ENCODE measurements at regions not wholly inside any gene's neighbourhood (a gene's known extent, or its start where the extent isn't known, plus 50 kb on each side); places are given as distances from the start of the nearest gene placed in this dataset.

GRCh38 chrX:10828640-10829039, 208.3 kb upstream of the MID1 start:
- Histone ChIP-seq H3K4me1 (peaks cover 5% of the 10 kb centered on the region), H3K27me3 (no peaks in the 10 kb centered on the region), H3K27ac (no peak overlapping the region), H3K4me3 (no peak overlapping the region), H3K9me3 (no peaks in the 10 kb centered on the region), H3K36me3 (replicated peaks in 1 of 2; ENCODE audit: insufficient read depth in 1 of 2, low read depth in 2 of 2) (no peaks in the 10 kb centered on the region)
- intact Hi-C loops (cut with DNase I) = no loop called here
- TF ChIP-seq, protein P1, sequence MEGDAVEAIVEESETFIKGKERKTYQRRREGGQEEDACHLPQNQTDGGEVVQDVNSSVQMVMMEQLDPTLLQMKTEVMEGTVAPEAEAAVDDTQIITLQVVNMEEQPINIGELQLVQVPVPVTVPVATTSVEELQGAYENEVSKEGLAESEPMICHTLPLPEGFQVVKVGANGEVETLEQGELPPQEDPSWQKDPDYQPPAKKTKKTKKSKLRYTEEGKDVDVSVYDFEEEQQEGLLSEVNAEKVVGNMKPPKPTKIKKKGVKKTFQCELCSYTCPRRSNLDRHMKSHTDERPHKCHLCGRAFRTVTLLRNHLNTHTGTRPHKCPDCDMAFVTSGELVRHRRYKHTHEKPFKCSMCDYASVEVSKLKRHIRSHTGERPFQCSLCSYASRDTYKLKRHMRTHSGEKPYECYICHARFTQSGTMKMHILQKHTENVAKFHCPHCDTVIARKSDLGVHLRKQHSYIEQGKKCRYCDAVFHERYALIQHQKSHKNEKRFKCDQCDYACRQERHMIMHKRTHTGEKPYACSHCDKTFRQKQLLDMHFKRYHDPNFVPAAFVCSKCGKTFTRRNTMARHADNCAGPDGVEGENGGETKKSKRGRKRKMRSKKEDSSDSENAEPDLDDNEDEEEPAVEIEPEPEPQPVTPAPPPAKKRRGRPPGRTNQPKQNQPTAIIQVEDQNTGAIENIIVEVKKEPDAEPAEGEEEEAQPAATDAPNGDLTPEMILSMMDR (IDR thresholded peaks at IDR 0.05) = no peak
- TF ChIP-seq POLR2A (IDR thresholded peaks at IDR 0.05) = no peak
- ATAC-seq (no peak), DNase-seq (peak; percentile 10 to 40 (median 24))
- WGBS, 2 donors = 12 to 19% methylated on average over 4 of the region's 4 CpGs

- intact Hi-C loops (cut with DNase I) = no loop called here
- ATAC-seq (peak; percentile 53), DNase-seq (peak; percentile 2 to 48 (median 29))
- no peak overlapping the region for H3K4me3 ChIP-seq
- WGBS, 2 donors = 7 to 16% methylated on average over 6 to 8 of the region's 8 CpGs
- H3K36me3 ChIP-seq (replicated peaks in 1 of 2; ENCODE audit: insufficient read depth in 1 of 2, low read depth in 2 of 2) = no peaks in the 10 kb centered on the region
- no peak overlapping the region for H3K27ac ChIP-seq
- no peak for TF ChIP-seq POLR2A (IDR thresholded peaks at IDR 0.05)
- TF ChIP-seq, protein P1 (IDR thresholded peaks at IDR 0.05) = no peak
- H3K4me1 ChIP-seq = peaks cover 5% of the 10 kb centered on the region
- H3K27me3 ChIP-seq = no peaks in the 10 kb centered on the region
- no peaks in the 10 kb centered on the region for H3K9me3 ChIP-seq
Measured at GRCh38 chrX:10831716-10832502, 211.5 kb upstream of the MID1 start.

- WGBS, 2 donors = 12% methylated on average over 7 of the region's 13 CpGs
- ATAC-seq = peak; percentile 70
- intact Hi-C loops (cut with DNase I) = no loop called here
- Histone ChIP-seq H3K4me3 (no peak overlapping the region), H3K9me3 (no peaks in the 10 kb centered on the region), H3K27ac (peak overlapping the region in 2 of 4 donors; percentile 29 to 53), H3K4me1 (peaks cover 5% of the 10 kb centered on the region), H3K36me3 (replicated peaks in 1 of 2; ENCODE audit: insufficient read depth in 1 of 2, low read depth in 2 of 2) (no peaks in the 10 kb centered on the region), H3K27me3 (no peaks in the 10 kb centered on the region)
- TF ChIP-seq, protein P1 (IDR thresholded peaks at IDR 0.05) = no peak
- peak in 1 of 3 donors; percentile 36 for TF ChIP-seq POLR2A (IDR thresholded peaks at IDR 0.05)
- peak; percentile 25 to 61 (median 34) for DNase-seq
Measured at GRCh38 chrX:10833299-10834169, 213.1 kb upstream of the MID1 start.

- H3K27me3 ChIP-seq = no peaks in the 10 kb centered on the region
- H3K27ac ChIP-seq = no peak overlapping the region
- DNase-seq (no peak), ATAC-seq (no peak)
- no peaks in the 10 kb centered on the region for H3K36me3 ChIP-seq (replicated peaks in 1 of 2; ENCODE audit: insufficient read depth in 1 of 2, low read depth in 2 of 2)
- H3K9me3 ChIP-seq = no peaks in the 10 kb centered on the region
- intact Hi-C loops (cut with DNase I) = no loop called here
- no peak for TF ChIP-seq POLR2A (IDR thresholded peaks at IDR 0.05)
- TF ChIP-seq, protein P1 (IDR thresholded peaks at IDR 0.05) = no peak
- 53 to 55% methylated on average over 4 of the region's 4 CpGs for WGBS, 2 donors
- no peak overlapping the region for H3K4me3 ChIP-seq
- H3K4me1 ChIP-seq = no peaks in the 10 kb centered on the region
Measured at GRCh38 chrX:10841579-10841978, 221.2 kb upstream of the MID1 start.
